ENCODE measurements at regions not wholly inside any gene's neighbourhood (a gene's known extent, or its start where the extent isn't known, plus 50 kb on each side); places are given as distances from the start of the nearest gene placed in this dataset.

- no peak overlapping the region for H3K9ac ChIP-seq
- H3K9me3 ChIP-seq (ENCODE audit: control insufficient read depth, low read length) = no peaks in the 10 kb centered on the region
- no peak for TF ChIP-seq CTCF (IDR thresholded peaks at IDR 0.05)
- no peak overlapping the region for H2AFZ ChIP-seq
- H3K36me3 ChIP-seq (ENCODE audit: control insufficient read depth, insufficient read depth, low read length) = no peaks in the 10 kb centered on the region
- H3K27ac ChIP-seq = no peak overlapping the region
- H3K4me1 ChIP-seq = no peaks in the 10 kb centered on the region
- H3K27me3 ChIP-seq (ENCODE audit: control insufficient read depth, insufficient read depth, low read length) = no peaks in the 10 kb centered on the region
- H3K4me3 ChIP-seq (ENCODE audit: low read depth, low read length) = no peak overlapping the region
- H3K4me2 ChIP-seq (ENCODE audit: low read length) = no peak overlapping the region
- H3K79me2 ChIP-seq = no peaks in the 10 kb centered on the region
These were observed 92.8 kb upstream of the CCDC112 start for GRCh38 chr5:115389034-115389798.

GRCh38 chr5:115388240-115388639 is 91.8 kb upstream of the CCDC112 start:
- H3K79me2 ChIP-seq = no peaks in the 10 kb centered on the region
- H3K27ac ChIP-seq = no peak overlapping the region
- TF ChIP-seq CTCF (IDR thresholded peaks at IDR 0.05) = no peak
- H2AFZ ChIP-seq = no peak overlapping the region
- no peaks in the 10 kb centered on the region for H3K36me3 ChIP-seq (ENCODE audit: control insufficient read depth, insufficient read depth, low read length)
- no peak overlapping the region for H3K4me3 ChIP-seq (ENCODE audit: low read depth, low read length)
- H3K4me2 ChIP-seq (ENCODE audit: low read length) = no peak overlapping the region
- H3K4me1 ChIP-seq = no peaks in the 10 kb centered on the region
- no peaks in the 10 kb centered on the region for H3K27me3 ChIP-seq (ENCODE audit: control insufficient read depth, insufficient read depth, low read length)
- no peaks in the 10 kb centered on the region for H3K9me3 ChIP-seq (ENCODE audit: control insufficient read depth, low read length)
- no peak overlapping the region for H3K9ac ChIP-seq

- Histone ChIP-seq H3K4me2 (ENCODE audit: low read length) (no peak overlapping the region), H3K9me3 (ENCODE audit: control insufficient read depth, low read length) (no peaks in the 10 kb centered on the region), H3K4me3 (ENCODE audit: low read depth, low read length) (no peak overlapping the region), H2AFZ (no peak overlapping the region), H3K79me2 (no peaks in the 10 kb centered on the region), H3K27ac (no peak overlapping the region), H3K27me3 (ENCODE audit: control insufficient read depth, insufficient read depth, low read length) (no peaks in the 10 kb centered on the region), H3K9ac (no peak overlapping the region), H3K4me1 (no peaks in the 10 kb centered on the region), H3K36me3 (ENCODE audit: control insufficient read depth, insufficient read depth, low read length) (no peaks in the 10 kb centered on the region)
- no peak for TF ChIP-seq CTCF (IDR thresholded peaks at IDR 0.05)
These were observed 91.4 kb upstream of the CCDC112 start for GRCh38 chr5:115387816-115388215.

- H3K4me1 ChIP-seq = peaks cover 5% of the 10 kb centered on the region
- H3K9me3 ChIP-seq (ENCODE audit: control insufficient read depth, low read length) = no peaks in the 10 kb centered on the region
- H3K36me3 ChIP-seq (ENCODE audit: control insufficient read depth, insufficient read depth, low read length) = no peaks in the 10 kb centered on the region
- H3K27me3 ChIP-seq (ENCODE audit: control insufficient read depth, insufficient read depth, low read length) = no peaks in the 10 kb centered on the region
- no peak overlapping the region for H3K9ac ChIP-seq
- no peak for TF ChIP-seq CTCF (IDR thresholded peaks at IDR 0.05)
- H3K4me3 ChIP-seq (ENCODE audit: low read depth, low read length) = no peak overlapping the region
- H3K27ac ChIP-seq = no peak overlapping the region
- no peak overlapping the region for H3K4me2 ChIP-seq (ENCODE audit: low read length)
- H3K79me2 ChIP-seq = no peaks in the 10 kb centered on the region
- H2AFZ ChIP-seq = no peak overlapping the region
These were observed 90.2 kb upstream of the CCDC112 start for GRCh38 chr5:115386657-115387056.

Measured in parathyroid adenoma (tissue), 2 donors.